ENCODE measurements at regions not wholly inside any gene's neighbourhood (a gene's known extent, or its start where the extent isn't known, plus 50 kb on each side); places are given as distances from the start of the nearest gene placed in this dataset.

DNA sequence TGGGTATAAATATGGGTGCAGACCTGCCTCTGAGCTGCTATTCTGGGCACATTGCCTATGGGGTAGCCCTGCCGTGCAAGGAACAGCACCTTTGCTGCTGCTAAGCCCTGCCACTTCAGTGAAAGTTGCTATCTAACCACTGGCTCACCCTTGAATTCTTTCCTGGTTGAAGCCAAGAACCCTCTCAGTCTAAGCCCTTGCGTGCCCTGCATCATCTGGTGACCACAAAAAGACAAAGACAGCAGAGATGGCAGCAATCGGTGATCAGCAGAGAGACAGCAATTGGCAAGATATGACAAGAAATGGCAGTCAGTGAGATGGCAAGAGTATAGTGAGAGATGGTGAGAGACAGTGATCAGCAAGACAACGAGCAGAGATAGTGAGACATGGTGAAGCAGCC lies 418.3 kb downstream of the MATN1 start (continued):
- TF ChIP-seq, protein P1, sequence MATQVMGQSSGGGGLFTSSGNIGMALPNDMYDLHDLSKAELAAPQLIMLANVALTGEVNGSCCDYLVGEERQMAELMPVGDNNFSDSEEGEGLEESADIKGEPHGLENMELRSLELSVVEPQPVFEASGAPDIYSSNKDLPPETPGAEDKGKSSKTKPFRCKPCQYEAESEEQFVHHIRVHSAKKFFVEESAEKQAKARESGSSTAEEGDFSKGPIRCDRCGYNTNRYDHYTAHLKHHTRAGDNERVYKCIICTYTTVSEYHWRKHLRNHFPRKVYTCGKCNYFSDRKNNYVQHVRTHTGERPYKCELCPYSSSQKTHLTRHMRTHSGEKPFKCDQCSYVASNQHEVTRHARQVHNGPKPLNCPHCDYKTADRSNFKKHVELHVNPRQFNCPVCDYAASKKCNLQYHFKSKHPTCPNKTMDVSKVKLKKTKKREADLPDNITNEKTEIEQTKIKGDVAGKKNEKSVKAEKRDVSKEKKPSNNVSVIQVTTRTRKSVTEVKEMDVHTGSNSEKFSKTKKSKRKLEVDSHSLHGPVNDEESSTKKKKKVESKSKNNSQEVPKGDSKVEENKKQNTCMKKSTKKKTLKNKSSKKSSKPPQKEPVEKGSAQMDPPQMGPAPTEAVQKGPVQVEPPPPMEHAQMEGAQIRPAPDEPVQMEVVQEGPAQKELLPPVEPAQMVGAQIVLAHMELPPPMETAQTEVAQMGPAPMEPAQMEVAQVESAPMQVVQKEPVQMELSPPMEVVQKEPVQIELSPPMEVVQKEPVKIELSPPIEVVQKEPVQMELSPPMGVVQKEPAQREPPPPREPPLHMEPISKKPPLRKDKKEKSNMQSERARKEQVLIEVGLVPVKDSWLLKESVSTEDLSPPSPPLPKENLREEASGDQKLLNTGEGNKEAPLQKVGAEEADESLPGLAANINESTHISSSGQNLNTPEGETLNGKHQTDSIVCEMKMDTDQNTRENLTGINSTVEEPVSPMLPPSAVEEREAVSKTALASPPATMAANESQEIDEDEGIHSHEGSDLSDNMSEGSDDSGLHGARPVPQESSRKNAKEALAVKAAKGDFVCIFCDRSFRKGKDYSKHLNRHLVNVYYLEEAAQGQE (IDR thresholded peaks at IDR 0.05) = no peak
- TF ChIP-seq HNF4G (IDR thresholded peaks at IDR 0.05) = no peak
- no peak for TF ChIP-seq NR2F2 (IDR thresholded peaks at IDR 0.05)
- TF ChIP-seq EGR1 (IDR thresholded peaks at IDR 0.05; ENCODE audit: low read depth in 2 of 2) = no peak

DNA sequence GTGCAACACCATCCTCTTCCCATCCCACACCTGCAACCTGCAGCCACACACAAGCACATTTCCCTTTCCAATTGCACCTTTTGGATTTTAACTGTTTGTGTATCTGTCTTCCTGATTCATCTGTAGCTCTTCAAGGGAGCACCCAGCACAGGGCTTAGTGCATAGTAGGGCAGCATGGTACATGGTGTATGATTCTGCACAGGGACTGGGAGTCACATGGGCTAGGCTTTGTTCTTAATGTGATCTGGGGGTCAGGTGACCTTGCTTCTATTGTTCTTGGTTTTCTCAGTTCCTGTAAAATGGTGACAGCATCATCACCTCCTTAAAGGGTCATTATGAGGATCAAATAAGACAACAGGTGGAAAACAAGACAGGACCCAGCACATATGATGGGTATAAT lies 419.3 kb downstream of the MATN1 start:
- peaks cover 0 to 2% (median 0%) of the 10 kb centered on the region in 4 donors for H3K27me3 ChIP-seq (ENCODE audit: control insufficient read depth in 4 of 4, insufficient read depth in 4 of 4, low read length in 3 of 4)
- no peak overlapping the region for H3K27ac ChIP-seq (ENCODE audit: low read depth in 1 of 2, low read length in 2 of 2)
- DNase-seq (ENCODE audit: low spot score) = no peak
- no peak overlapping the region for H3K4me3 ChIP-seq (ENCODE audit: low read depth in 1 of 3, low read length in 3 of 3)
- H3K9ac ChIP-seq (ENCODE audit: low read depth in 1 of 2, low read length in 2 of 2) = no peak overlapping the region
- no peaks in the 10 kb centered on the region for H3K36me3 ChIP-seq (ENCODE audit: control insufficient read depth in 4 of 4, insufficient read depth in 3 of 4, low read depth in 1 of 4, low read length in 3 of 4)
- no peaks in the 10 kb centered on the region for H3K4me1 ChIP-seq (ENCODE audit: control insufficient read depth in 4 of 4, insufficient read depth in 4 of 4, low read length in 3 of 4)
- TF ChIP-seq, protein P2, sequence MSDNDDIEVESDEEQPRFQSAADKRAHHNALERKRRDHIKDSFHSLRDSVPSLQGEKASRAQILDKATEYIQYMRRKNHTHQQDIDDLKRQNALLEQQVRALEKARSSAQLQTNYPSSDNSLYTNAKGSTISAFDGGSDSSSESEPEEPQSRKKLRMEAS (IDR thresholded peaks at IDR 0.05) = no peak
- TF ChIP-seq HNF4A (conservative IDR thresholded peaks at IDR 0.05) = no peak
- TF ChIP-seq SP1 (IDR thresholded peaks at IDR 0.05) = no peak
- TF ChIP-seq, protein P3, sequence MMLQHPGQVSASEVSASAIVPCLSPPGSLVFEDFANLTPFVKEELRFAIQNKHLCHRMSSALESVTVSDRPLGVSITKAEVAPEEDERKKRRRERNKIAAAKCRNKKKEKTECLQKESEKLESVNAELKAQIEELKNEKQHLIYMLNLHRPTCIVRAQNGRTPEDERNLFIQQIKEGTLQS (IDR thresholded peaks at IDR 0.05) = no peak
- no peak for TF ChIP-seq FOXA1 (IDR thresholded peaks at IDR 0.05)
- TF ChIP-seq, protein P1 (IDR thresholded peaks at IDR 0.05) = no peak
- TF ChIP-seq, protein P4, sequence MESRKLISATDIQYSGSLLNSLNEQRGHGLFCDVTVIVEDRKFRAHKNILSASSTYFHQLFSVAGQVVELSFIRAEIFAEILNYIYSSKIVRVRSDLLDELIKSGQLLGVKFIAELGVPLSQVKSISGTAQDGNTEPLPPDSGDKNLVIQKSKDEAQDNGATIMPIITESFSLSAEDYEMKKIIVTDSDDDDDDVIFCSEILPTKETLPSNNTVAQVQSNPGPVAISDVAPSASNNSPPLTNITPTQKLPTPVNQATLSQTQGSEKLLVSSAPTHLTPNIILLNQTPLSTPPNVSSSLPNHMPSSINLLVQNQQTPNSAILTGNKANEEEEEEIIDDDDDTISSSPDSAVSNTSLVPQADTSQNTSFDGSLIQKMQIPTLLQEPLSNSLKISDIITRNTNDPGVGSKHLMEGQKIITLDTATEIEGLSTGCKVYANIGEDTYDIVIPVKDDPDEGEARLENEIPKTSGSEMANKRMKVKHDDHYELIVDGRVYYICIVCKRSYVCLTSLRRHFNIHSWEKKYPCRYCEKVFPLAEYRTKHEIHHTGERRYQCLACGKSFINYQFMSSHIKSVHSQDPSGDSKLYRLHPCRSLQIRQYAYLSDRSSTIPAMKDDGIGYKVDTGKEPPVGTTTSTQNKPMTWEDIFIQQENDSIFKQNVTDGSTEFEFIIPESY (IDR thresholded peaks at IDR 0.05) = no peak
- TF ChIP-seq, protein P5, sequence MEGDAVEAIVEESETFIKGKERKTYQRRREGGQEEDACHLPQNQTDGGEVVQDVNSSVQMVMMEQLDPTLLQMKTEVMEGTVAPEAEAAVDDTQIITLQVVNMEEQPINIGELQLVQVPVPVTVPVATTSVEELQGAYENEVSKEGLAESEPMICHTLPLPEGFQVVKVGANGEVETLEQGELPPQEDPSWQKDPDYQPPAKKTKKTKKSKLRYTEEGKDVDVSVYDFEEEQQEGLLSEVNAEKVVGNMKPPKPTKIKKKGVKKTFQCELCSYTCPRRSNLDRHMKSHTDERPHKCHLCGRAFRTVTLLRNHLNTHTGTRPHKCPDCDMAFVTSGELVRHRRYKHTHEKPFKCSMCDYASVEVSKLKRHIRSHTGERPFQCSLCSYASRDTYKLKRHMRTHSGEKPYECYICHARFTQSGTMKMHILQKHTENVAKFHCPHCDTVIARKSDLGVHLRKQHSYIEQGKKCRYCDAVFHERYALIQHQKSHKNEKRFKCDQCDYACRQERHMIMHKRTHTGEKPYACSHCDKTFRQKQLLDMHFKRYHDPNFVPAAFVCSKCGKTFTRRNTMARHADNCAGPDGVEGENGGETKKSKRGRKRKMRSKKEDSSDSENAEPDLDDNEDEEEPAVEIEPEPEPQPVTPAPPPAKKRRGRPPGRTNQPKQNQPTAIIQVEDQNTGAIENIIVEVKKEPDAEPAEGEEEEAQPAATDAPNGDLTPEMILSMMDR (IDR thresholded peaks at IDR 0.05; ENCODE audit: low read depth, low read length, missing input control) = no peak
- no peak for TF ChIP-seq JUND (IDR thresholded peaks at IDR 0.05)
- TF ChIP-seq HNF4G (IDR thresholded peaks at IDR 0.05) = no peak
- TF ChIP-seq FOXA2 (IDR thresholded peaks at IDR 0.05) = no peak
- no peak for TF ChIP-seq EGR1 (IDR thresholded peaks at IDR 0.05; ENCODE audit: low read depth in 2 of 2)
- H3K9me3 ChIP-seq (ENCODE audit: control insufficient read depth in 4 of 4, low read length in 3 of 4) = no peaks in the 10 kb centered on the region
